ENCODE measurements at regions not wholly inside any gene's neighbourhood (a gene's known extent, or its start where the extent isn't known, plus 50 kb on each side); places are given as distances from the start of the nearest gene placed in this dataset.
"Not testable (repeated sequence)": the region's sequence is repeated elsewhere in the genome, so short reads cannot be mapped to it uniquely, and the experiment has no call there.

DNA sequence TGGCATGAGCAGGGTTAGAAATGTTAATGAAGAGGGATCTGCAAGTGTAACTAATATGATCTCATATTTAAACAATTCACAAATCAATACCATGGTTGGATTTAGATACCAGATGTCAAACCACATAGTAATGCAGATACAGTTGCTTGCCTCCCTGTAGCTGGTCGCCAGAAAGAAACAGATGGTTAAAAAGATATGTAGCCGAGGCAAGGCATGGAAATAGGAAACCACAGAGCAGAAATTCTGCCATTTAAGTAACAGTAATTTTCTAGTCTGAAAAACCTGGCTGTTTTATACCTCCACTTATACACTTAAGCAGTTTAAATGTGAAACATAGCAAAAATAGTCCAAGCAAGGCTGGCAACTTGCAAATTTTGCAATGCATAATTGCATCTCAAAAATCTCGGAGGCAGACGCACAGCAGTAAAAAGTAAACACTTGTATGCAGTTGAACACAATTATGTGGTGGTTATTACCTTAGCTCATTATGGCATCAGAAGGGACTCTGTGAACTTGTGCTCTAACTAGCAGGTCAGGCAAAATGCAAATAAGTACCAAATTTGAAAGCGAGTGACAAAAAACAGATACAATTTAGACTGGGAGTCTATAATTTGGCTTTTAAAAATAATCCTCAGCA is 126.8 kb downstream of the NAA11 start:
- WGBS, 2 donors, result 42 to 43% methylated on average over 5 of the region's 5 CpGs
- Histone ChIP-seq H3K4me3 (no peak overlapping the region), H3K36me3 (replicated peaks in 1 of 2; ENCODE audit: insufficient read depth in 1 of 2, low read depth in 2 of 2) (no peaks in the 10 kb centered on the region), H3K27ac (no peak overlapping the region), H3K4me1 (no peaks in the 10 kb centered on the region), H3K9me3 (no peaks in the 10 kb centered on the region), H3K27me3 (no peaks in the 10 kb centered on the region)
- no peak for TF ChIP-seq POLR2A (IDR thresholded peaks at IDR 0.05)
- TF ChIP-seq, protein P1, sequence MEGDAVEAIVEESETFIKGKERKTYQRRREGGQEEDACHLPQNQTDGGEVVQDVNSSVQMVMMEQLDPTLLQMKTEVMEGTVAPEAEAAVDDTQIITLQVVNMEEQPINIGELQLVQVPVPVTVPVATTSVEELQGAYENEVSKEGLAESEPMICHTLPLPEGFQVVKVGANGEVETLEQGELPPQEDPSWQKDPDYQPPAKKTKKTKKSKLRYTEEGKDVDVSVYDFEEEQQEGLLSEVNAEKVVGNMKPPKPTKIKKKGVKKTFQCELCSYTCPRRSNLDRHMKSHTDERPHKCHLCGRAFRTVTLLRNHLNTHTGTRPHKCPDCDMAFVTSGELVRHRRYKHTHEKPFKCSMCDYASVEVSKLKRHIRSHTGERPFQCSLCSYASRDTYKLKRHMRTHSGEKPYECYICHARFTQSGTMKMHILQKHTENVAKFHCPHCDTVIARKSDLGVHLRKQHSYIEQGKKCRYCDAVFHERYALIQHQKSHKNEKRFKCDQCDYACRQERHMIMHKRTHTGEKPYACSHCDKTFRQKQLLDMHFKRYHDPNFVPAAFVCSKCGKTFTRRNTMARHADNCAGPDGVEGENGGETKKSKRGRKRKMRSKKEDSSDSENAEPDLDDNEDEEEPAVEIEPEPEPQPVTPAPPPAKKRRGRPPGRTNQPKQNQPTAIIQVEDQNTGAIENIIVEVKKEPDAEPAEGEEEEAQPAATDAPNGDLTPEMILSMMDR (IDR thresholded peaks at IDR 0.05), result no peak
- ATAC-seq, result no peak
- intact Hi-C loops (cut with DNase I), result no loop called here
- DNase-seq, result no peak

GRCh38 chr4:79197275-79198009 is 128.4 kb downstream of the NAA11 start:
- DNase-seq, result no peak
- TF ChIP-seq POLR2A (IDR thresholded peaks at IDR 0.05), result no peak
- TF ChIP-seq, protein P1 (IDR thresholded peaks at IDR 0.05), result no peak
- no peak for ATAC-seq
- H3K27me3 ChIP-seq, result no peaks in the 10 kb centered on the region
- H3K9me3 ChIP-seq, result no peaks in the 10 kb centered on the region
- no peaks in the 10 kb centered on the region for H3K36me3 ChIP-seq (replicated peaks in 1 of 2; ENCODE audit: insufficient read depth in 1 of 2, low read depth in 2 of 2)
- H3K4me1 ChIP-seq, result no peaks in the 10 kb centered on the region
- WGBS, 2 donors, result 65 to 66% methylated on average over 3 of the region's 3 CpGs
- intact Hi-C loops (cut with DNase I), result no loop called here
- no peak overlapping the region for H3K4me3 ChIP-seq
- no peak overlapping the region for H3K27ac ChIP-seq

DNA sequence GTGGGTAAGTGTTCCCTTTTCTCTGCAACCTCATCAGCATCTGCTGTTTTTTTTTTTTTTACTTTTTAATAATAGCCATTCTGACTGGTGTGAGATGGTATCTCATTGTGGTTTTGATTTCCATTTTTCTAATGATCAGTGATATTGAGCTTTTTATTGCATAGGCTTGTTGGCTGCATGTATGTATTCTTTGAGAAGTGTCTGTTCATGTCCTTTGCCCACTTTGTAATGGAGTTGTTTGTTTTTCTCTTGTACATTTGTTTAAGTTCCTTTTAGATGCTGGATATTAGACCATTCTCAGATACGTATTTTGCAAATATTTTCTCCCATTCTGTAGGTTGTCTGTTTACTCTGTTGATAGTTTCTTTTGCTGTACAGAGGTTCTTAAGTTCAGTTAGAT is 134.6 kb downstream of the NAA11 start:
- ATAC-seq; DNase-seq; H3K27ac ChIP-seq; H3K4me3 ChIP-seq; H3K36me3 ChIP-seq (replicated peaks in 1 of 2; ENCODE audit: insufficient read depth in 1 of 2, low read depth in 2 of 2); intact Hi-C loops (cut with DNase I); H3K27me3 ChIP-seq; H3K9me3 ChIP-seq; H3K4me1 ChIP-seq: not testable (repeated sequence)
- WGBS, 2 donors, result 62 to 65% methylated on average over 1 of the region's 1 CpG

- H3K9me3 ChIP-seq, result no peaks in the 10 kb centered on the region
- DNase-seq (no peak), ATAC-seq (no peak)
- no peaks in the 10 kb centered on the region for H3K36me3 ChIP-seq (replicated peaks in 1 of 2; ENCODE audit: insufficient read depth in 1 of 2, low read depth in 2 of 2)
- no peak for TF ChIP-seq POLR2A (IDR thresholded peaks at IDR 0.05)
- TF ChIP-seq, protein P1 (IDR thresholded peaks at IDR 0.05), result no peak
- intact Hi-C loops (cut with DNase I), result no loop called here
- no peaks in the 10 kb centered on the region for H3K27me3 ChIP-seq
- no peaks in the 10 kb centered on the region for H3K4me1 ChIP-seq
- no peak overlapping the region for H3K27ac ChIP-seq
- no peak overlapping the region for H3K4me3 ChIP-seq
- 44 to 56% methylated on average over 3 of the region's 3 CpGs for WGBS, 2 donors
These were observed 140.3 kb downstream of the NAA11 start for GRCh38 chr4:79185526-79186045.

DNA sequence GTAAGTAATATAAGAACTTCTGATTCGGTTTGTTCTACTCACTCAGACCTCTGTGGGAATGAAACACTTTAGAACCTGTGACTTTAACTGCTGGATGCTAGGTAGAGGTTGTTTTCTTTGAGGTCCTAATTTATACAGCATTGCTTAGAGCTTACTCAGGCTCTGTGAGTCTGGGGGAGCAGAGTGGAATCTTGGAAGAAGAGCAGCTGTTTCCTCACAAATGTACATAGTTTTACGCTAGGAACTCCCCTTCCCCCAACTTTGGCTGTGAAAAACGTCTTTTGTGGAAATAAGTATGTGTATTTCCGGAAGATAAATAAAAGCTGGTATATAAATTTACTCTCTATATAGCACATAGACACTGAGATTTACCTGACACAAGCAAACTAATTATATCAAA is 141.4 kb downstream of the NAA11 start:
- no peak overlapping the region for H3K4me3 ChIP-seq
- no peaks in the 10 kb centered on the region for H3K36me3 ChIP-seq (replicated peaks in 1 of 2; ENCODE audit: insufficient read depth in 1 of 2, low read depth in 2 of 2)
- H3K27ac ChIP-seq, result no peak overlapping the region
- ATAC-seq (no peak), DNase-seq (no peak)
- TF ChIP-seq, protein P1 (IDR thresholded peaks at IDR 0.05), result no peak
- no peak for TF ChIP-seq POLR2A (IDR thresholded peaks at IDR 0.05)
- H3K27me3 ChIP-seq, result no peaks in the 10 kb centered on the region
- H3K9me3 ChIP-seq, result no peaks in the 10 kb centered on the region
- intact Hi-C loops (cut with DNase I), result no loop called here
- no peaks in the 10 kb centered on the region for H3K4me1 ChIP-seq
- 53 to 58% methylated on average over 4 of the region's 4 CpGs for WGBS, 2 donors
